ENCODE measurements at regions not wholly inside any gene's neighbourhood (a gene's known extent, or its start where the extent isn't known, plus 50 kb on each side); places are given as distances from the start of the nearest gene placed in this dataset.
A peak's percentile ranks its signal among the peaks of the same experiment; 100 is the strongest.

- Histone ChIP-seq H3K4me1 (no peaks in the 10 kb centered on the region), H3K36me3 (no peaks in the 10 kb centered on the region), H3K4me3 (no peak overlapping the region), H3K9me3 (no peaks in the 10 kb centered on the region), H3K27ac (no peak overlapping the region), H3K27me3 (no peaks in the 10 kb centered on the region)
- TF ChIP-seq CTCF (IDR thresholded peaks at IDR 0.05), result no peak
- DNase-seq (peak in 2 of 4 donors; percentile 13 to 36), ATAC-seq (no peak)
- intact Hi-C loops (cut with DNase I), result no loop called here
Measured at GRCh38 chr7:41051535-41051934, 651.4 kb downstream of the INHBA start.

- TF ChIP-seq CTCF (IDR thresholded peaks at IDR 0.05), result no peak
- Histone ChIP-seq H3K27ac (no peak overlapping the region), H3K9me3 (no peaks in the 10 kb centered on the region), H3K4me1 (no peaks in the 10 kb centered on the region), H3K36me3 (no peaks in the 10 kb centered on the region), H3K27me3 (no peaks in the 10 kb centered on the region), H3K4me3 (no peak overlapping the region)
- no peak for DNase-seq
- ATAC-seq, result no peak
- intact Hi-C loops (cut with DNase I), result no loop called here
Measured at GRCh38 chr7:41051062-41051461, 651.8 kb downstream of the INHBA start.

GRCh38 chr7:41048771-41049170 is 654.1 kb downstream of the INHBA start:
- H3K27me3 ChIP-seq, result no peaks in the 10 kb centered on the region
- DNase-seq (no peak), ATAC-seq (no peak)
- H3K9me3 ChIP-seq, result peaks cover 0 to 2% of the 10 kb centered on the region in 2 donors
- no peaks in the 10 kb centered on the region for H3K36me3 ChIP-seq
- H3K4me1 ChIP-seq, result no peaks in the 10 kb centered on the region
- no peak overlapping the region for H3K4me3 ChIP-seq
- intact Hi-C loops (cut with DNase I), result no loop called here
- no peak overlapping the region for H3K27ac ChIP-seq
- no peak for TF ChIP-seq CTCF (IDR thresholded peaks at IDR 0.05)

- peaks cover 0 to 10% of the 10 kb centered on the region in 2 donors for H3K9me3 ChIP-seq
- no peak for TF ChIP-seq CTCF (IDR thresholded peaks at IDR 0.05)
- H3K27ac ChIP-seq, result no peak overlapping the region
- no peaks in the 10 kb centered on the region for H3K36me3 ChIP-seq
- intact Hi-C loops (cut with DNase I), result no loop called here
- H3K4me1 ChIP-seq, result no peaks in the 10 kb centered on the region
- H3K4me3 ChIP-seq, result no peak overlapping the region
- peak in 1 of 4 donors; percentile 32 for DNase-seq
- ATAC-seq, result no peak
- H3K27me3 ChIP-seq, result no peaks in the 10 kb centered on the region
Measured at GRCh38 chr7:41047789-41048191, 655.1 kb downstream of the INHBA start.

- intact Hi-C loops (cut with DNase I), result no loop called here
Measured at GRCh38 chr7:41047211-41047610, 655.7 kb downstream of the INHBA start.

More at GRCh38 chr7:41047211-41047610, 655.7 kb downstream of the INHBA start:
- no peak overlapping the region for H3K27ac ChIP-seq
- H3K9me3 ChIP-seq, result peaks cover 0 to 10% of the 10 kb centered on the region in 2 donors
- ATAC-seq (no peak), DNase-seq (no peak)
- H3K27me3 ChIP-seq, result no peaks in the 10 kb centered on the region
- no peaks in the 10 kb centered on the region for H3K4me1 ChIP-seq
- H3K36me3 ChIP-seq, result no peaks in the 10 kb centered on the region
- no peak for TF ChIP-seq CTCF (IDR thresholded peaks at IDR 0.05)
- no peak overlapping the region for H3K4me3 ChIP-seq

Data from left lung (tissue), 4 donors.